Hepatocyte (in vitro differentiated cells): ENCODE measurements at regions not wholly inside any gene's neighbourhood (a gene's known extent, or its start where the extent isn't known, plus 50 kb on each side); places are given as distances from the start of the nearest gene placed in this dataset.

ENCODE experiments used
- DNase-seq: peaks from one replicate; pipeline ENCODE4 v3.0.0-alpha.2; 2016; ENCODE audit warnings: low spot score
- H2AFZ ChIP-seq: fragments of 200-600 bp; sonication (generic); 2 replicates; pipeline ENCODE4 v1.6.0; 2016; ENCODE audit warnings: antibody characterized with exemption, mild to moderate bottlenecking
- H3K27ac ChIP-seq: fragments of 200-600 bp; sonication (generic); 2 replicates; pipeline ENCODE4 v1.5.1; 2016; ENCODE audit warnings: mild to moderate bottlenecking
- H3K27me3 ChIP-seq: fragments of 200-600 bp; sonication (generic); 2 replicates; pipeline ENCODE4 v1.6.1; 2016
- H3K36me3 ChIP-seq: fragments of 200-600 bp; sonication (generic); replicated peaks from 2 replicates; pipeline ENCODE4 v1.5.1; 2016; ENCODE audit warnings: low read depth; ENCODE audit not compliant: insufficient read depth
- H3K4me1 ChIP-seq: fragments of 200-600 bp; sonication (generic); 2 replicates; pipeline ENCODE4 v1.5.1; 2016; ENCODE audit warnings: mild to moderate bottlenecking, moderate library complexity; ENCODE audit not compliant: insufficient read depth
- H3K4me2 ChIP-seq: fragments of 200-600 bp; sonication (generic); 2 replicates; pipeline ENCODE4 v1.6.0; 2016
- H3K4me3 ChIP-seq: fragments of 200-600 bp; sonication (generic); 2 replicates; pipeline ENCODE4 v1.5.1; 2016; ENCODE audit warnings: mild to moderate bottlenecking
- H3K79me2 ChIP-seq: fragments of 200-600 bp; sonication (generic); 2 replicates; pipeline ENCODE4 v1.6.0; 2017; ENCODE audit warnings: mild to moderate bottlenecking
- H3K9me2 ChIP-seq: fragments of 200-600 bp; sonication (generic); replicated peaks from 2 replicates; pipeline ENCODE4 v1.6.0; 2017; ENCODE audit warnings: mild to moderate bottlenecking; ENCODE audit not compliant: insufficient read depth
- H3K9me3 ChIP-seq: fragments of 200-600 bp; sonication (generic); 2 replicates; pipeline ENCODE4 v1.5.1; 2016; ENCODE audit warnings: low read depth, mild to moderate bottlenecking
- H4K20me1 ChIP-seq: fragments of 200-600 bp; sonication (generic); 2 replicates; pipeline ENCODE4 v1.6.0; 2016; ENCODE audit warnings: mild to moderate bottlenecking; ENCODE audit not compliant: insufficient read depth, poor library complexity, severe bottlenecking
- CTCF ChIP-seq: fragments of 200-600 bp; sonication (generic); IDR thresholded peaks from 2 replicates; pipeline ENCODE4 v1.5.1; 2016; ENCODE audit warnings: antibody characterized with exemption, mild to moderate bottlenecking; ENCODE audit not compliant: poor library complexity
- EZH2 ChIP-seq: fragments of 200-600 bp; sonication (generic); IDR thresholded peaks from 2 replicates; pipeline ENCODE4 v1.6.1; 2016; ENCODE audit warnings: antibody characterized with exemption, mild to moderate bottlenecking, borderline replicate concordance
- EZH2phosphoT487 ChIP-seq: fragments of 200-600 bp; sonication (generic); IDR thresholded peaks from one replicate; pipeline ENCODE4 v1.6.1; 2018; ENCODE audit warnings: antibody characterized with exemption, mild to moderate bottlenecking, low read depth, moderate library complexity; ENCODE audit not compliant: unreplicated experiment, severe bottlenecking
- WGBS: methylation state at CpG from one replicate; pipeline ENCODE4 v1.1.6; 2016; ENCODE audit warnings: low lambda C conversion rate; ENCODE audit errors: missing lambda C conversion rate; 5-methylcytosine and 5-hydroxymethylcytosine counted together

GRCh38 chr15:38622908-38623307, 58.3 kb upstream of the RASGRP1 start:
- 93% methylated on average over 5 of the region's 5 CpGs for WGBS
- H2AFZ ChIP-seq = no peak overlapping the region
- no peaks in the 10 kb centered on the region for H3K9me3 ChIP-seq
- no peaks in the 10 kb centered on the region for H3K36me3 ChIP-seq
- no peaks in the 10 kb centered on the region for H3K79me2 ChIP-seq
- H3K4me1 ChIP-seq = peaks cover 6% of the 10 kb centered on the region
- DNase-seq = no peak
- no peak overlapping the region for H3K4me2 ChIP-seq
- TF ChIP-seq EZH2phosphoT487 = no peak
- TF ChIP-seq EZH2 = no peak
- TF ChIP-seq CTCF = no peak
- H4K20me1 ChIP-seq = no peaks in the 10 kb centered on the region
- H3K27ac ChIP-seq = no peak overlapping the region
- no peak overlapping the region for H3K4me3 ChIP-seq
- no peaks in the 10 kb centered on the region for H3K9me2 ChIP-seq
- H3K27me3 ChIP-seq = no peaks in the 10 kb centered on the region

GRCh38 chr15:38623744-38624143, 59.1 kb upstream of the RASGRP1 start:
- TF ChIP-seq EZH2 (no peak), EZH2phosphoT487 (no peak), CTCF (no peak)
- H3K79me2 ChIP-seq = no peaks in the 10 kb centered on the region
- H4K20me1 ChIP-seq = no peaks in the 10 kb centered on the region
- H3K4me3 ChIP-seq = no peak overlapping the region
- no peaks in the 10 kb centered on the region for H3K36me3 ChIP-seq
- no peaks in the 10 kb centered on the region for H3K9me2 ChIP-seq
- no peak overlapping the region for H3K4me2 ChIP-seq
- H3K27me3 ChIP-seq = no peaks in the 10 kb centered on the region
- no peak overlapping the region for H3K27ac ChIP-seq
- H3K9me3 ChIP-seq = no peaks in the 10 kb centered on the region
- DNase-seq = no peak
- H3K4me1 ChIP-seq = peaks cover 6% of the 10 kb centered on the region
- 88% methylated on average over 5 of the region's 5 CpGs for WGBS
- H2AFZ ChIP-seq = no peak overlapping the region

GRCh38 chr15:38624244-38625205, 59.9 kb upstream of the RASGRP1 start:
- Histone ChIP-seq H3K9me3 (no peaks in the 10 kb centered on the region), H3K4me2 (no peak overlapping the region), H2AFZ (no peak overlapping the region), H4K20me1 (no peaks in the 10 kb centered on the region), H3K36me3 (no peaks in the 10 kb centered on the region), H3K4me3 (no peak overlapping the region), H3K27ac (no peak overlapping the region), H3K27me3 (no peaks in the 10 kb centered on the region), H3K9me2 (no peaks in the 10 kb centered on the region), H3K79me2 (no peaks in the 10 kb centered on the region), H3K4me1 (peaks cover 6% of the 10 kb centered on the region)
- TF ChIP-seq CTCF = no peak
- no peak for DNase-seq
- 73% methylated on average over 8 of the region's 8 CpGs for WGBS
